ENCODE measurements at regions not wholly inside any gene's neighbourhood (a gene's known extent, or its start where the extent isn't known, plus 50 kb on each side); places are given as distances from the start of the nearest gene placed in this dataset.
A peak's percentile ranks its signal among the peaks of the same experiment; 100 is the strongest.

GRCh38 chr20:39264506-39265172 is 302.5 kb downstream of the DHX35 start:
- no peaks in the 10 kb centered on the region for H3K4me1 ChIP-seq (ENCODE audit: control insufficient read depth in 1 of 2, insufficient read depth in 2 of 2, low read length in 2 of 2)
- DNase-seq (peak; percentile 66 to 82), ATAC-seq (ENCODE audit: low FRiP score) (peak; percentile 74)
- H3K27ac ChIP-seq (ENCODE audit: low read depth in 1 of 2, low read length in 2 of 2), result no peak overlapping the region
- no peaks in the 10 kb centered on the region for H3K36me3 ChIP-seq (ENCODE audit: control insufficient read depth in 1 of 2, insufficient read depth in 2 of 2, low read length in 1 of 2)
- WGBS, 2 donors, result 1 to 3% methylated on average over 3 of the region's 3 CpGs
- H3K27me3 ChIP-seq (ENCODE audit: control insufficient read depth in 1 of 2, insufficient read depth in 2 of 2, low read length in 1 of 2), result no peaks in the 10 kb centered on the region
- H3K9me3 ChIP-seq (ENCODE audit: control insufficient read depth, low read length), result no peaks in the 10 kb centered on the region
- intact Hi-C loops (cut with DNase I), result loop anchor here in 1 of 2 donors (5.0 kb wide), 1 partner anchor 1698 kb away; no protein-coding TSS in a partner anchor
- H3K4me3 ChIP-seq (ENCODE audit: low read length in 2 of 2), result no peak overlapping the region

GRCh38 chr20:39263076-39263475 is 300.9 kb downstream of the DHX35 start:
- H3K4me3 ChIP-seq (ENCODE audit: low read length in 2 of 2), result no peak overlapping the region
- intact Hi-C loops (cut with DNase I), result no loop called here
- no peak overlapping the region for H3K27ac ChIP-seq (ENCODE audit: low read depth in 1 of 2, low read length in 2 of 2)
- no peaks in the 10 kb centered on the region for H3K4me1 ChIP-seq (ENCODE audit: control insufficient read depth in 1 of 2, insufficient read depth in 2 of 2, low read length in 2 of 2)
- no peak for DNase-seq
- H3K9me3 ChIP-seq (ENCODE audit: control insufficient read depth, low read length), result no peaks in the 10 kb centered on the region
- H3K36me3 ChIP-seq (ENCODE audit: control insufficient read depth in 1 of 2, insufficient read depth in 2 of 2, low read length in 1 of 2), result no peaks in the 10 kb centered on the region
- H3K27me3 ChIP-seq (ENCODE audit: control insufficient read depth in 1 of 2, insufficient read depth in 2 of 2, low read length in 1 of 2), result no peaks in the 10 kb centered on the region
- no peak for ATAC-seq (ENCODE audit: low FRiP score)

GRCh38 chr20:39259808-39260207 is 297.7 kb downstream of the DHX35 start:
- WGBS, 2 donors, result 87 to 88% methylated on average over 2 of the region's 2 CpGs
- Histone ChIP-seq H3K9me3 (ENCODE audit: control insufficient read depth, low read length) (no peaks in the 10 kb centered on the region), H3K27me3 (ENCODE audit: control insufficient read depth in 1 of 2, insufficient read depth in 2 of 2, low read length in 1 of 2) (no peaks in the 10 kb centered on the region), H3K4me1 (ENCODE audit: control insufficient read depth in 1 of 2, insufficient read depth in 2 of 2, low read length in 2 of 2) (no peaks in the 10 kb centered on the region), H3K27ac (ENCODE audit: low read depth in 1 of 2, low read length in 2 of 2) (no peak overlapping the region), H3K36me3 (ENCODE audit: control insufficient read depth in 1 of 2, insufficient read depth in 2 of 2, low read length in 1 of 2) (no peaks in the 10 kb centered on the region), H3K4me3 (ENCODE audit: low read length in 2 of 2) (no peak overlapping the region)
- ATAC-seq (ENCODE audit: low FRiP score), result no peak
- no peak for DNase-seq
- intact Hi-C loops (cut with DNase I), result no loop called here

GRCh38 chr20:39259010-39259803 is 297.1 kb downstream of the DHX35 start:
- Histone ChIP-seq H3K27ac (ENCODE audit: low read depth in 1 of 2, low read length in 2 of 2) (no peak overlapping the region), H3K9me3 (ENCODE audit: control insufficient read depth, low read length) (no peaks in the 10 kb centered on the region), H3K4me3 (ENCODE audit: low read length in 2 of 2) (no peak overlapping the region), H3K27me3 (ENCODE audit: control insufficient read depth in 1 of 2, insufficient read depth in 2 of 2, low read length in 1 of 2) (no peaks in the 10 kb centered on the region), H3K4me1 (ENCODE audit: control insufficient read depth in 1 of 2, insufficient read depth in 2 of 2, low read length in 2 of 2) (no peaks in the 10 kb centered on the region), H3K36me3 (ENCODE audit: control insufficient read depth in 1 of 2, insufficient read depth in 2 of 2, low read length in 1 of 2) (no peaks in the 10 kb centered on the region)
- 78 to 79% methylated on average over 6 of the region's 6 CpGs for WGBS, 2 donors
- DNase-seq (no peak), ATAC-seq (ENCODE audit: low FRiP score) (no peak)
- intact Hi-C loops (cut with DNase I), result no loop called here

GRCh38 chr20:39258253-39258652 is 296.1 kb downstream of the DHX35 start:
- Histone ChIP-seq H3K27me3 (ENCODE audit: control insufficient read depth in 1 of 2, insufficient read depth in 2 of 2, low read length in 1 of 2) (no peaks in the 10 kb centered on the region), H3K4me1 (ENCODE audit: control insufficient read depth in 1 of 2, insufficient read depth in 2 of 2, low read length in 2 of 2) (no peaks in the 10 kb centered on the region), H3K4me3 (ENCODE audit: low read length in 2 of 2) (no peak overlapping the region), H3K9me3 (ENCODE audit: control insufficient read depth, low read length) (no peaks in the 10 kb centered on the region), H3K36me3 (ENCODE audit: control insufficient read depth in 1 of 2, insufficient read depth in 2 of 2, low read length in 1 of 2) (no peaks in the 10 kb centered on the region), H3K27ac (ENCODE audit: low read depth in 1 of 2, low read length in 2 of 2) (no peak overlapping the region)
- ATAC-seq (ENCODE audit: low FRiP score) (no peak), DNase-seq (no peak)
- 77 to 81% methylated on average over 4 of the region's 4 CpGs for WGBS, 2 donors
- intact Hi-C loops (cut with DNase I), result no loop called here

GRCh38 chr20:39253051-39253755 is 291.1 kb downstream of the DHX35 start:
- intact Hi-C loops (cut with DNase I), result no loop called here
- Histone ChIP-seq H3K4me1 (ENCODE audit: control insufficient read depth in 1 of 2, insufficient read depth in 2 of 2, low read length in 2 of 2) (no peaks in the 10 kb centered on the region), H3K27me3 (ENCODE audit: control insufficient read depth in 1 of 2, insufficient read depth in 2 of 2, low read length in 1 of 2) (no peaks in the 10 kb centered on the region), H3K9me3 (ENCODE audit: control insufficient read depth, low read length) (no peaks in the 10 kb centered on the region), H3K27ac (ENCODE audit: low read depth in 1 of 2, low read length in 2 of 2) (no peak overlapping the region), H3K36me3 (ENCODE audit: control insufficient read depth in 1 of 2, insufficient read depth in 2 of 2, low read length in 1 of 2) (no peaks in the 10 kb centered on the region), H3K4me3 (ENCODE audit: low read length in 2 of 2) (no peak overlapping the region)
- WGBS, 2 donors, result 50 to 60% methylated on average over 9 of the region's 9 CpGs
- ATAC-seq (ENCODE audit: low FRiP score) (no peak), DNase-seq (no peak)

- ATAC-seq (ENCODE audit: low FRiP score) (no peak), DNase-seq (no peak)
- Histone ChIP-seq H3K4me1 (ENCODE audit: control insufficient read depth in 1 of 2, insufficient read depth in 2 of 2, low read length in 2 of 2) (no peaks in the 10 kb centered on the region), H3K27me3 (ENCODE audit: control insufficient read depth in 1 of 2, insufficient read depth in 2 of 2, low read length in 1 of 2) (no peaks in the 10 kb centered on the region), H3K36me3 (ENCODE audit: control insufficient read depth in 1 of 2, insufficient read depth in 2 of 2, low read length in 1 of 2) (no peaks in the 10 kb centered on the region), H3K9me3 (ENCODE audit: control insufficient read depth, low read length) (no peaks in the 10 kb centered on the region), H3K27ac (ENCODE audit: low read depth in 1 of 2, low read length in 2 of 2) (no peak overlapping the region), H3K4me3 (ENCODE audit: low read length in 2 of 2) (no peak overlapping the region)
- WGBS, 2 donors, result 58 to 67% methylated on average over 6 of the region's 6 CpGs
- intact Hi-C loops (cut with DNase I), result no loop called here
Observed at GRCh38 chr20:39252035-39252434, 289.9 kb downstream of the DHX35 start.

- WGBS, 2 donors, result 66 to 75% methylated on average over 4 of the region's 4 CpGs
- H3K4me3 ChIP-seq (ENCODE audit: low read length in 2 of 2), result no peak overlapping the region
- ATAC-seq (ENCODE audit: low FRiP score), result no peak
- DNase-seq, result no peak
- intact Hi-C loops (cut with DNase I), result no loop called here
- H3K9me3 ChIP-seq (ENCODE audit: control insufficient read depth, low read length), result peaks cover under 1% of the 10 kb centered on the region
- H3K27me3 ChIP-seq (ENCODE audit: control insufficient read depth in 1 of 2, insufficient read depth in 2 of 2, low read length in 1 of 2), result no peaks in the 10 kb centered on the region
- no peak overlapping the region for H3K27ac ChIP-seq (ENCODE audit: low read depth in 1 of 2, low read length in 2 of 2)
- H3K4me1 ChIP-seq (ENCODE audit: control insufficient read depth in 1 of 2, insufficient read depth in 2 of 2, low read length in 2 of 2), result no peaks in the 10 kb centered on the region
- H3K36me3 ChIP-seq (ENCODE audit: control insufficient read depth in 1 of 2, insufficient read depth in 2 of 2, low read length in 1 of 2), result no peaks in the 10 kb centered on the region
Observed at GRCh38 chr20:39249798-39250197, 287.7 kb downstream of the DHX35 start.
